A549 (cell line): ENCODE measurements at regions not wholly inside any gene's neighbourhood (a gene's known extent, or its start where the extent isn't known, plus 50 kb on each side); places are given as distances from the start of the nearest gene placed in this dataset.

Experiments
- ATAC-seq, 2 experiments: fragments of 200-7000 bp in 1 of 2; fragments of >200 bp in 1 of 2; cut with Nextera tagmentation in 1 of 2; cut with Tn5 transposase in 1 of 2; 3 replicates each; pipeline versions ENCODE4 v1.8.0 to v1.9.1; 2018 to 2020; ENCODE audit warnings: mild to moderate bottlenecking in 1 of 2, moderate library complexity in 1 of 2
- CTCF ChIA-PET: fragments of 300-600 bp; sonication (Branson Sonifier 250); formaldehyde crosslinking; extraction: SDS; loops from one replicate; lab custom pipeline; 2021; ENCODE audit warnings: antibody characterized with exemption, inconsistent platforms; lab: Yijun Ruan, JAX
- POLR2A ChIA-PET: fragments of 350-600 bp; formaldehyde crosslinking; extraction: SDS; loops from one replicate; lab custom pipeline; 2021; ENCODE audit warnings: antibody characterized with exemption, inconsistent platforms; lab: Yijun Ruan, JAX
- DNase-seq, 2 experiments: peaks; one replicate each; pipeline versions ENCODE4 v3.0.0 to v3.0.0-alpha.2; 2011 to 2016; ENCODE audit warnings: low read depth in 1 of 2, low spot score in 1 of 2
- FAIRE-seq: peaks from 2 replicates; lab custom pipeline; 2011; peaks lifted over from hg19 to GRCh38; lab: Jason Lieb, UNC
- H3K27ac ChIP-seq, 2 experiments: fragments of >200 bp; sonication (Bioruptor Twin); formaldehyde crosslinking; 3 replicates each; pipeline ENCODE4 v1.5.1; 2016 to 2017
- H3K4me1 ChIP-seq: fragments of >200 bp; sonication (Bioruptor Twin); formaldehyde crosslinking; 3 replicates; pipeline ENCODE4 v1.6.1; 2016
- H3K4me2 ChIP-seq: fragments of >200 bp; sonication (Bioruptor Twin); formaldehyde crosslinking; 3 replicates; pipeline ENCODE4 v1.6.1; 2016
- H3K4me3 ChIP-seq: fragments of >200 bp; sonication (Bioruptor Twin); formaldehyde crosslinking; 3 replicates; pipeline ENCODE4 v1.5.1; 2016
- H3K9me3 ChIP-seq: fragments of >200 bp; sonication (Bioruptor Twin); formaldehyde crosslinking; 3 replicates; pipeline ENCODE4 v1.6.1; 2016
- CEBPB ChIP-seq, 2 experiments: fragments of >200 bp in 1 of 2; sonication (Bioruptor Twin) in 1 of 2; formaldehyde crosslinking in 1 of 2; IDR thresholded peaks; 2 replicates each; pipeline ENCODE4 v1.6.1; 2012 to 2016
- CHD2 ChIP-seq: fragments of 150-350 bp; IDR thresholded peaks from 2 replicates; pipeline ENCODE4 v1.6.1; 2014; ENCODE audit warnings: low read length; ENCODE audit not compliant: partially characterized antibody
- EHF ChIP-seq: fragments of 250-450 bp; sonication (Bioruptor Pico); IDR thresholded peaks from 2 replicates; pipeline ENCODE4 v1.5.0; 2020; ENCODE audit warnings: mild to moderate bottlenecking
- EP300 ChIP-seq, 2 experiments: fragments of >200 bp; sonication (Bioruptor Twin); formaldehyde crosslinking; IDR thresholded peaks; 2 replicates in 1 of 2; 3 replicates in 1 of 2; pipeline ENCODE4 v1.6.1; 2016 to 2017
- FOSB ChIP-seq: fragments of 250-450 bp; sonication (Bioruptor Pico); IDR thresholded peaks from 2 replicates; pipeline ENCODE4 v1.5.0; 2020; ENCODE audit warnings: mild to moderate bottlenecking, moderate library complexity
- FOSL2 ChIP-seq, 2 experiments: fragments of 450-650 bp in 1 of 2; fragments of >200 bp in 1 of 2; sonication (Bioruptor Twin) in 1 of 2; formaldehyde crosslinking; IDR thresholded peaks; 2 replicates each; pipeline versions ENCODE4 v1.5.0 to v1.6.1; 2016 to 2020; ENCODE audit warnings: mild to moderate bottlenecking in 1 of 2, moderate library complexity in 1 of 2
- FOXS1 ChIP-seq: fragments of 250-450 bp; sonication (Bioruptor Pico); IDR thresholded peaks from 2 replicates; pipeline ENCODE4 v1.5.0; 2020; ENCODE audit warnings: mild to moderate bottlenecking, moderate library complexity
- GATA3 ChIP-seq: IDR thresholded peaks from 2 replicates; pipeline ENCODE4 v1.6.1; 2012; ENCODE audit warnings: borderline replicate concordance
- HDAC2 ChIP-seq: fragments of 200-600 bp; sonication (generic); IDR thresholded peaks from 2 replicates; pipeline ENCODE4 v1.6.1; 2016
- HOXB5 ChIP-seq: fragments of 250-450 bp; sonication (Bioruptor Pico); IDR thresholded peaks from 2 replicates; pipeline ENCODE4 v1.5.0; 2020; ENCODE audit warnings: mild to moderate bottlenecking, moderate library complexity
- JUN ChIP-seq, 2 experiments: fragments of >200 bp; sonication (Bioruptor Twin); formaldehyde crosslinking; IDR thresholded peaks; 2 replicates in 1 of 2; 3 replicates in 1 of 2; pipeline ENCODE4 v1.6.1; 2016 to 2017
- KDM1A ChIP-seq: fragments of 200-600 bp; sonication (generic); IDR thresholded peaks from 2 replicates; pipeline ENCODE4 v1.6.1; 2016; ENCODE audit warnings: low read depth, mild to moderate bottlenecking
- NR3C1 ChIP-seq: fragments of >200 bp; sonication (Bioruptor Twin); formaldehyde crosslinking; IDR thresholded peaks from 3 replicates; pipeline ENCODE4 v1.6.1; 2017
- PHF8 ChIP-seq: fragments of 200-600 bp; sonication (generic); IDR thresholded peaks from 2 replicates; pipeline ENCODE4 v1.6.1; 2016; ENCODE audit warnings: low read depth, mild to moderate bottlenecking, antibody characterized with exemption, moderate library complexity, borderline replicate concordance
- RAD21 ChIP-seq, 2 experiments: fragments of >200 bp in 1 of 2; sonication (Bioruptor Twin) in 1 of 2; formaldehyde crosslinking in 1 of 2; IDR thresholded peaks in 1 of 2; conservative IDR thresholded peaks in 1 of 2; 2 replicates in 1 of 2; 3 replicates in 1 of 2; pipeline ENCODE4 v1.6.1; 2012 to 2018; ENCODE audit warnings: inconsistent platforms in 1 of 2
- RFX5 ChIP-seq: fragments of 450-650 bp; IDR thresholded peaks from 2 replicates; pipeline ENCODE4 v1.7.1; 2014; ENCODE audit warnings: antibody characterized with exemption, mild to moderate bottlenecking, moderate library complexity
- RNF2 ChIP-seq: fragments of 200-600 bp; sonication (generic); IDR thresholded peaks from 2 replicates; pipeline ENCODE4 v1.6.1; 2016; ENCODE audit warnings: low read depth, mild to moderate bottlenecking, antibody characterized with exemption, moderate library complexity, borderline replicate concordance
- TFCP2L1 ChIP-seq: fragments of 250-450 bp; sonication (Bioruptor Pico); IDR thresholded peaks from 2 replicates; pipeline ENCODE4 v1.5.0; 2021; ENCODE audit warnings: mild to moderate bottlenecking
- TP53 ChIP-seq: fragments of 250-450 bp; sonication (Bioruptor Pico); IDR thresholded peaks from 2 replicates; pipeline ENCODE4 v1.5.0; 2021; ENCODE audit warnings: mild to moderate bottlenecking, moderate library complexity
- ZFP36 ChIP-seq: fragments of 450-650 bp; IDR thresholded peaks from 2 replicates; pipeline ENCODE4 v1.6.1; 2014; ENCODE audit warnings: borderline replicate concordance; ENCODE audit not compliant: partially characterized antibody
- ZNF302 ChIP-seq: fragments of 250-450 bp; sonication (Bioruptor Pico); IDR thresholded peaks from 2 replicates; pipeline ENCODE4 v1.9.0; 2021; ENCODE audit warnings: inconsistent platforms, mild to moderate bottlenecking, moderate library complexity
- ZSCAN20 ChIP-seq: fragments of 250-450 bp; sonication (Bioruptor Pico); IDR thresholded peaks from 2 replicates; pipeline ENCODE4 v1.8.0; 2022; ENCODE audit warnings: mild to moderate bottlenecking, moderate library complexity
- WGBS: methylation state at CpG from one replicate; pipeline ENCODE4 v1.1.6; 2017; ENCODE audit errors: missing lambda C conversion rate; 5-methylcytosine and 5-hydroxymethylcytosine counted together
- TF ChIP-seq, protein P1 (sequence below): fragments of 450-650 bp; IDR thresholded peaks from 2 replicates; pipeline ENCODE4 v1.6.1; 2014; ENCODE audit warnings: antibody characterized with exemption
- TF ChIP-seq, protein P2 (sequence below): fragments of >200 bp; sonication (Bioruptor Twin); formaldehyde crosslinking; IDR thresholded peaks from 3 replicates; pipeline ENCODE4 v1.5.1; 2016
- TF ChIP-seq, protein P3 (sequence below): IDR thresholded peaks from 2 replicates; pipeline ENCODE4 v1.6.1; 2012
- TF ChIP-seq, protein P4 (sequence below): fragments of 250-450 bp; sonication (Bioruptor Pico); IDR thresholded peaks from 2 replicates; pipeline ENCODE4 v1.5.0; 2020; ENCODE audit warnings: low read depth, mild to moderate bottlenecking, moderate library complexity

DNA sequence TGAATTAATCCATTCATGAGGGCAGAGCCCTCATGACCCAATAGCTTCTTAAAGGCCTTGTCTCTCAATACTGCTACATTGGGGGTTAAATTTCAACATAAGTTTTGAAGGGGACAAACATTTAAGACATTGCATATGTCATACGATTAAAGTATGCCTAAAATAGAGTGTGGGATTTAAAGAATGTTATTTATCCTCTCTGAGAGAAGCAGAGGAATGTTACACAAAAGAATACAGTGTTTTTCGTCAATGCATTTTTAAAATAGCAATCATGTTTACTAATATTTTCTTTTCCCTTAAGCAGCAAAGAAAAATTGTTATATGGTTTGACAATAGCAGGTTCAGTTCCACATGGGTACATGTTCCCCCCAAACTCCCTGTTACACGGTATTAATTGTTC, 363.1 kb downstream of the NUP35 start:
- ChIA-PET POLR2A (no interaction called here), CTCF (no interaction called here)
- no peaks in the 10 kb centered on the region for H3K9me3 ChIP-seq
- 39% methylated on average over 3 of the region's 3 CpGs for WGBS
- FAIRE-seq (no peak), DNase-seq (no peak)
- H3K27ac ChIP-seq: no peak overlapping the region
- no peak overlapping the region for H3K4me3 ChIP-seq
- H3K4me2 ChIP-seq: no peak overlapping the region
- TF ChIP-seq ZNF302 (CRISPR knock-in tag) (no peak), FOSB (CRISPR knock-in tag) (no peak), EP300 (IDR thresholded peaks at IDR 0.05) (no peak), ZFP36 (no peak), TP53 (CRISPR knock-in tag) (no peak), RNF2 (no peak), HDAC2 (no peak), ZSCAN20 (CRISPR knock-in tag) (no peak), TFCP2L1 (no peak), FOXS1 (CRISPR knock-in tag) (no peak), CHD2 (no peak), PHF8 (no peak), RAD21 (conservative IDR thresholded peaks at IDR 0.05 in 1 of 2, IDR thresholded peaks at IDR 0.05 in 1 of 2) (no peak)
- TF ChIP-seq, protein P1, sequence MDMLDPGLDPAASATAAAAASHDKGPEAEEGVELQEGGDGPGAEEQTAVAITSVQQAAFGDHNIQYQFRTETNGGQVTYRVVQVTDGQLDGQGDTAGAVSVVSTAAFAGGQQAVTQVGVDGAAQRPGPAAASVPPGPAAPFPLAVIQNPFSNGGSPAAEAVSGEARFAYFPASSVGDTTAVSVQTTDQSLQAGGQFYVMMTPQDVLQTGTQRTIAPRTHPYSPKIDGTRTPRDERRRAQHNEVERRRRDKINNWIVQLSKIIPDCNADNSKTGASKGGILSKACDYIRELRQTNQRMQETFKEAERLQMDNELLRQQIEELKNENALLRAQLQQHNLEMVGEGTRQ: no peak
- TF ChIP-seq, protein P2, sequence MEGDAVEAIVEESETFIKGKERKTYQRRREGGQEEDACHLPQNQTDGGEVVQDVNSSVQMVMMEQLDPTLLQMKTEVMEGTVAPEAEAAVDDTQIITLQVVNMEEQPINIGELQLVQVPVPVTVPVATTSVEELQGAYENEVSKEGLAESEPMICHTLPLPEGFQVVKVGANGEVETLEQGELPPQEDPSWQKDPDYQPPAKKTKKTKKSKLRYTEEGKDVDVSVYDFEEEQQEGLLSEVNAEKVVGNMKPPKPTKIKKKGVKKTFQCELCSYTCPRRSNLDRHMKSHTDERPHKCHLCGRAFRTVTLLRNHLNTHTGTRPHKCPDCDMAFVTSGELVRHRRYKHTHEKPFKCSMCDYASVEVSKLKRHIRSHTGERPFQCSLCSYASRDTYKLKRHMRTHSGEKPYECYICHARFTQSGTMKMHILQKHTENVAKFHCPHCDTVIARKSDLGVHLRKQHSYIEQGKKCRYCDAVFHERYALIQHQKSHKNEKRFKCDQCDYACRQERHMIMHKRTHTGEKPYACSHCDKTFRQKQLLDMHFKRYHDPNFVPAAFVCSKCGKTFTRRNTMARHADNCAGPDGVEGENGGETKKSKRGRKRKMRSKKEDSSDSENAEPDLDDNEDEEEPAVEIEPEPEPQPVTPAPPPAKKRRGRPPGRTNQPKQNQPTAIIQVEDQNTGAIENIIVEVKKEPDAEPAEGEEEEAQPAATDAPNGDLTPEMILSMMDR: no peak
- TF ChIP-seq, protein P3, sequence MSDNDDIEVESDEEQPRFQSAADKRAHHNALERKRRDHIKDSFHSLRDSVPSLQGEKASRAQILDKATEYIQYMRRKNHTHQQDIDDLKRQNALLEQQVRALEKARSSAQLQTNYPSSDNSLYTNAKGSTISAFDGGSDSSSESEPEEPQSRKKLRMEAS: no peak
- TF ChIP-seq, all 56 proteins: peak for 0
- no peak for ATAC-seq
- H3K4me1 ChIP-seq: no peaks in the 10 kb centered on the region

DNA sequence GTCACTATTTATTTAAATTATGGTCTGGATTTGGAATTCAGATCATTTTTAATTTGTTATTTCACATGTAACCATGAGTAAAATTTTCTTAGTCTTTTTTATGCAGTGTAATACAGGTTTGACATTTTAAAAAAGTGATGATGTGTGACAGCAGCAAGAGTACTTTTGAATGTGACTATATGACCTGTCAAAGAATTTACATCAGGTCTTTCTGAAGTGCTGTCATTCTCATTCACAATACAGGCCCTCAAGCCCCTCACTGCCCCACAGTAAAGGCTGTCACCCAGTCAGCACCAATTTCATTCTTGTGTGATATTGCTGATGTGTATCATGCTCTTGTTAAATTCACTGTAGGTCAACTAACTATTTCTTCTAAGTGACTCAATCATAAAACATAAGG, 364.2 kb downstream of the NUP35 start:
- TF ChIP-seq JUN (IDR thresholded peaks at IDR 0.05): no peak
- TF ChIP-seq HDAC2: no peak
- no peak for TF ChIP-seq TP53 (CRISPR knock-in tag)
- Histone ChIP-seq H3K4me3 (no peak overlapping the region), H3K27ac (no peak overlapping the region), H3K9me3 (no peaks in the 10 kb centered on the region), H3K4me2 (no peak overlapping the region), H3K4me1 (no peaks in the 10 kb centered on the region)
- FAIRE-seq: no peak
- no peak for ATAC-seq
- CTCF ChIA-PET: no interaction called here
- POLR2A ChIA-PET: no interaction called here
- no peak for DNase-seq

DNA sequence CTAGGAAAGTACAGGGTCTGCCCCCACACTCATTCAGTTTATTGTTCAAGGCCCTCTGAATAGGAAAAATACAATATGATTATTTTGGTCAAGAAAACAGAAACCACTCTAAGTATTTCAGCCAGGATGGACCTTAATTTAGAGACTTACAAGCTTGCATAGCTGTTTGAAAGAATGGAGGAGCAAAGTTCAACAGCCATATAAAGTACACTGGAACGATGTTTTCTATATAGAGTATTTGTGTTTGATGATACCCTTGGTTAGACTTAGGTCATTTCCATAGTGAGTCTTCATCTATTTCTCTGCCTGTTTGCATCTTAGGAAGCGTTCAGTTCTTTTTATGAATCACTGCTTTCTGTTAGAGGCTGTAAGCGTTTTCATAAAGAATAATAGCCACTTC, 366.2 kb downstream of the NUP35 start:
- Histone ChIP-seq H3K4me1 (no peaks in the 10 kb centered on the region), H3K9me3 (no peaks in the 10 kb centered on the region), H3K27ac (no peak overlapping the region), H3K4me2 (no peak overlapping the region), H3K4me3 (no peak overlapping the region)
- CTCF ChIA-PET: no interaction called here
- ATAC-seq (no peak), FAIRE-seq (no peak), DNase-seq (no peak)
- 23% methylated on average over 3 of the region's 3 CpGs for WGBS
- no peak for TF ChIP-seq CEBPB (IDR thresholded peaks at IDR 0.05)
- no peak for TF ChIP-seq KDM1A
- TF ChIP-seq RFX5: no peak
- no peak for TF ChIP-seq JUN (IDR thresholded peaks at IDR 0.05)
- TF ChIP-seq EP300 (IDR thresholded peaks at IDR 0.05): no peak
- TF ChIP-seq, protein P4, sequence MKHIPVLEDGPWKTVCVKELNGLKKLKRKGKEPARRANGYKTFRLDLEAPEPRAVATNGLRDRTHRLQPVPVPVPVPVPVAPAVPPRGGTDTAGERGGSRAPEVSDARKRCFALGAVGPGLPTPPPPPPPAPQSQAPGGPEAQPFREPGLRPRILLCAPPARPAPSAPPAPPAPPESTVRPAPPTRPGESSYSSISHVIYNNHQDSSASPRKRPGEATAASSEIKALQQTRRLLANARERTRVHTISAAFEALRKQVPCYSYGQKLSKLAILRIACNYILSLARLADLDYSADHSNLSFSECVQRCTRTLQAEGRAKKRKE (CRISPR knock-in tag): no peak
- TF ChIP-seq FOSL2 (IDR thresholded peaks at IDR 0.05): no peak
- no peak for TF ChIP-seq FOSL2 (CRISPR knock-in tag; IDR thresholded peaks at IDR 0.05)
- TF ChIP-seq GATA3: no peak
- no peak for TF ChIP-seq NR3C1
- TF ChIP-seq EHF (CRISPR knock-in tag): no peak
- TF ChIP-seq CHD2: no peak
- TF ChIP-seq HOXB5 (CRISPR knock-in tag): no peak
- POLR2A ChIA-PET: no interaction called here
